K562 (cell line): ENCODE measurements at regions not wholly inside any gene's neighbourhood (a gene's known extent, or its start where the extent isn't known, plus 50 kb on each side); places are given as distances from the start of the nearest gene placed in this dataset.
A peak's percentile ranks its signal among the peaks of the same experiment; 100 is the strongest.

ENCODE experiments used
- CEBPB ChIP-seq: fragments of 450-650 bp; IDR thresholded peaks from 2 replicates; pipeline ENCODE4 v1.6.1; 2016; ENCODE audit warnings: missing genetic modification characterization, missing compliant biosample characterization
- HDAC1 ChIP-seq, 2 experiments: fragments of 450-650 bp; IDR thresholded peaks; 2 replicates each; pipeline ENCODE4 v1.6.1; 2016 to 2017; ENCODE audit warnings: inconsistent platforms in 1 of 2, mild to moderate bottlenecking in 1 of 2, moderate library complexity in 1 of 2
- HMBOX1 ChIP-seq: sonication (generic); IDR thresholded peaks from 2 replicates; pipeline ENCODE4 v1.6.1; 2016
- MYNN ChIP-seq, 2 experiments: sonication (generic); formaldehyde crosslinking in 1 of 2; IDR thresholded peaks; 2 replicates each; pipeline versions ENCODE4 v1.5.0 to v1.6.1; 2016 to 2020; ENCODE audit warnings: antibody characterized with exemption in 1 of 2, missing genetic modification reagents in 1 of 2
- NFIC ChIP-seq: fragments of 450-650 bp; IDR thresholded peaks from 2 replicates; pipeline ENCODE4 v1.6.1; 2017; ENCODE audit warnings: mild to moderate bottlenecking, inconsistent platforms
- PYGO2 ChIP-seq: fragments of 450-650 bp; IDR thresholded peaks from 2 replicates; pipeline ENCODE4 v1.6.1; 2016; ENCODE audit warnings: mild to moderate bottlenecking, missing genetic modification characterization, moderate library complexity, missing compliant biosample characterization
- SIN3A ChIP-seq, 2 experiments: fragments of 150-350 bp in 1 of 2; IDR thresholded peaks; 2 replicates each; pipeline ENCODE4 v1.6.1; 2011 to 2016; ENCODE audit warnings: borderline replicate concordance in 2 of 2, low read depth in 2 of 2, low read length in 2 of 2, mild to moderate bottlenecking in 2 of 2, moderate library complexity in 2 of 2; ENCODE audit not compliant: control insufficient read depth in 1 of 2
- XRCC3 ChIP-seq: fragments of 450-650 bp; IDR thresholded peaks from 2 replicates; pipeline ENCODE4 v1.6.1; 2017; ENCODE audit warnings: mild to moderate bottlenecking, moderate library complexity
- ZC3H8 ChIP-seq: fragments of 450-650 bp; IDR thresholded peaks from 2 replicates; pipeline ENCODE4 v1.6.1; 2017
- ZNF740 ChIP-seq, 3 experiments: fragments of 200-800 bp in 1 of 3; sonication (Bioruptor generic) in 1 of 3; sonication (generic) in 1 of 3; formaldehyde crosslinking in 1 of 3; IDR thresholded peaks; 2 replicates each; pipeline versions ENCODE4 v1.6.1 to v1.8.0; 2016 to 2022; ENCODE audit warnings: mild to moderate bottlenecking in 2 of 3, missing compliant biosample characterization in 2 of 3, missing genetic modification characterization in 2 of 3, missing genetic modification reagents in 1 of 3
- TF ChIP-seq, protein P1 (sequence below), 2 experiments: IDR thresholded peaks; 2 replicates each; pipeline ENCODE4 v1.6.1; 2012; ENCODE audit warnings: improper control_type of control experiment in 2 of 2, low read depth in 2 of 2, low read length in 2 of 2, borderline replicate concordance in 1 of 2
- TF ChIP-seq, protein P2 (sequence below): fragments of 150-350 bp; conservative IDR thresholded peaks from 2 replicates; pipeline ENCODE4 v1.6.1; 2014; ENCODE audit warnings: low read length

DNA sequence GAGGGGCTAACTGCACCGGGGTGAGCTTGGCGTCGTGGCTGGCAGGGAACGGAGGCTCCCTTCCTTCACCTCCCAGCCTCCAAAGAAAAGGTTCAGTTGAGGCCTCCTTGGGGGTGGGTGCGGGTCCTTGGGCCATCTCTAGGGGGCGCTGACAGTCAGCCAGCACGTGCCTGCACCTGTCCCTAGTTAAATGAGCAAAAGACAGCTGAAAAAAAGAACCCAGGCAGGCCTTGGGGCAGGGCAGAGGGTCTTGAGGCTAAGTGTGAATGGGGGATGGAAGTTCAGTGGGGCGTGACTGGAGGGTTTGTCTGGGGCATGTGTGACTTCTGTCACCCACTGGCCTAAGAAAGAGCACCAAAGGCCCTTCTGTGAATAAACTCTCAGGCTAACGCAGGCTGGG lies 56.4 kb downstream of the ZFP36L2 start (continued):
- TF ChIP-seq HMBOX1 (no peak), MYNN (IDR thresholded peaks at IDR 0.05) (no peak), MYNN (CRISPR knock-in tag; IDR thresholded peaks at IDR 0.05) (no peak), SIN3A (IDR thresholded peaks at IDR 0.05; ENCODE audit: borderline replicate concordance in 2 of 2, control insufficient read depth in 1 of 2, low read depth in 2 of 2, low read length in 2 of 2) (no peak), XRCC3 (no peak), CEBPB (tag) (no peak), PYGO2 (no peak), ZC3H8 (no peak), HDAC1 (IDR thresholded peaks at IDR 0.05) (peak in 1 of 2 experiments; percentile 61; a peak in 2 of 4 replicates), ZNF740 (CRISPR knock-in tag; IDR thresholded peaks at IDR 0.05) (no peak), ZNF740 (tag; IDR thresholded peaks at IDR 0.05) (peak in 1 of 2 experiments; percentile 49; a peak in 1 of 4 replicates), NFIC (peak; percentile 24; the same call in 1 of the 2 replicates)
- TF ChIP-seq, protein P1, sequence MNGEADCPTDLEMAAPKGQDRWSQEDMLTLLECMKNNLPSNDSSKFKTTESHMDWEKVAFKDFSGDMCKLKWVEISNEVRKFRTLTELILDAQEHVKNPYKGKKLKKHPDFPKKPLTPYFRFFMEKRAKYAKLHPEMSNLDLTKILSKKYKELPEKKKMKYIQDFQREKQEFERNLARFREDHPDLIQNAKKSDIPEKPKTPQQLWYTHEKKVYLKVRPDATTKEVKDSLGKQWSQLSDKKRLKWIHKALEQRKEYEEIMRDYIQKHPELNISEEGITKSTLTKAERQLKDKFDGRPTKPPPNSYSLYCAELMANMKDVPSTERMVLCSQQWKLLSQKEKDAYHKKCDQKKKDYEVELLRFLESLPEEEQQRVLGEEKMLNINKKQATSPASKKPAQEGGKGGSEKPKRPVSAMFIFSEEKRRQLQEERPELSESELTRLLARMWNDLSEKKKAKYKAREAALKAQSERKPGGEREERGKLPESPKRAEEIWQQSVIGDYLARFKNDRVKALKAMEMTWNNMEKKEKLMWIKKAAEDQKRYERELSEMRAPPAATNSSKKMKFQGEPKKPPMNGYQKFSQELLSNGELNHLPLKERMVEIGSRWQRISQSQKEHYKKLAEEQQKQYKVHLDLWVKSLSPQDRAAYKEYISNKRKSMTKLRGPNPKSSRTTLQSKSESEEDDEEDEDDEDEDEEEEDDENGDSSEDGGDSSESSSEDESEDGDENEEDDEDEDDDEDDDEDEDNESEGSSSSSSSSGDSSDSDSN (IDR thresholded peaks at IDR 0.05; ENCODE audit: borderline replicate concordance in 1 of 2, low read depth in 2 of 2, low read length in 2 of 2), result no peak
- TF ChIP-seq, protein P2, sequence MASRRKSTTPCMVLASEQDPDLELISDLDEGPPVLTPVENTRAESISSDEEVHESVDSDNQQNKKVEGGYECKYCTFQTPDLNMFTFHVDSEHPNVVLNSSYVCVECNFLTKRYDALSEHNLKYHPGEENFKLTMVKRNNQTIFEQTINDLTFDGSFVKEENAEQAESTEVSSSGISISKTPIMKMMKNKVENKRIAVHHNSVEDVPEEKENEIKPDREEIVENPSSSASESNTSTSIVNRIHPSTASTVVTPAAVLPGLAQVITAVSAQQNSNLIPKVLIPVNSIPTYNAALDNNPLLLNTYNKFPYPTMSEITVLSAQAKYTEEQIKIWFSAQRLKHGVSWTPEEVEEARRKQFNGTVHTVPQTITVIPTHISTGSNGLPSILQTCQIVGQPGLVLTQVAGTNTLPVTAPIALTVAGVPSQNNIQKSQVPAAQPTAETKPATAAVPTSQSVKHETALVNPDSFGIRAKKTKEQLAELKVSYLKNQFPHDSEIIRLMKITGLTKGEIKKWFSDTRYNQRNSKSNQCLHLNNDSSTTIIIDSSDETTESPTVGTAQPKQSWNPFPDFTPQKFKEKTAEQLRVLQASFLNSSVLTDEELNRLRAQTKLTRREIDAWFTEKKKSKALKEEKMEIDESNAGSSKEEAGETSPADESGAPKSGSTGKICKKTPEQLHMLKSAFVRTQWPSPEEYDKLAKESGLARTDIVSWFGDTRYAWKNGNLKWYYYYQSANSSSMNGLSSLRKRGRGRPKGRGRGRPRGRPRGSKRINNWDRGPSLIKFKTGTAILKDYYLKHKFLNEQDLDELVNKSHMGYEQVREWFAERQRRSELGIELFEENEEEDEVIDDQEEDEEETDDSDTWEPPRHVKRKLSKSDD, result no peak
